DND-41 (cell line): ENCODE measurements at regions not wholly inside any gene's neighbourhood (a gene's known extent, or its start where the extent isn't known, plus 50 kb on each side); places are given as distances from the start of the nearest gene placed in this dataset.

Experiments
- EZH2 ChIP-seq: IDR thresholded peaks from 3 replicates; pipeline ENCODE4 v1.6.1; 2012; ENCODE audit warnings: borderline replicate concordance, low read depth, mild to moderate bottlenecking, moderate library complexity, low read length, inconsistent platforms; ENCODE audit not compliant: severe bottlenecking
- TF ChIP-seq, protein P1 (sequence below): IDR thresholded peaks from 2 replicates; pipeline ENCODE4 v1.5.1; 2012; ENCODE audit warnings: borderline replicate concordance, low read length, moderate library complexity, mild to moderate bottlenecking; ENCODE audit not compliant: poor library complexity, severe bottlenecking; ENCODE audit errors: extremely low read depth

DNA sequence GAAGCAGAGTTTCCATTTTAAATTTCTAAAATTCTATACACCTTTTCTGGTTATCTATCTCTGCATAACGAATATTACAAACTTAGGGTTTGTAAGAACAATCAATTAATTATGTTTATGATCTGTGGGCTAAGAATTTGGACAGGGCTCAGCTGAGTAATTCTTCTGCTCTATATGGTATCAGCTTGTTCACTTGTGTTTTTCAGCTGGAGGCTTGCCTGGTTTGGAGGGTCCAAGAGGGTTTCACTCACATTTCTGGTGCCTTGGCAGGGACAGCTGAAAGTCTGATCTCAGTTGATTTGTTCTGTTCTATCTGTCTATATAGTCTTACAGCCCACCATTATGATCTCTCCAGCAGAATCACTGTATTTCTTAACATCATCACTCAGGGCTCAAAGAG is 57.8 kb upstream of the ADGRA3 start:
- TF ChIP-seq, protein P1, sequence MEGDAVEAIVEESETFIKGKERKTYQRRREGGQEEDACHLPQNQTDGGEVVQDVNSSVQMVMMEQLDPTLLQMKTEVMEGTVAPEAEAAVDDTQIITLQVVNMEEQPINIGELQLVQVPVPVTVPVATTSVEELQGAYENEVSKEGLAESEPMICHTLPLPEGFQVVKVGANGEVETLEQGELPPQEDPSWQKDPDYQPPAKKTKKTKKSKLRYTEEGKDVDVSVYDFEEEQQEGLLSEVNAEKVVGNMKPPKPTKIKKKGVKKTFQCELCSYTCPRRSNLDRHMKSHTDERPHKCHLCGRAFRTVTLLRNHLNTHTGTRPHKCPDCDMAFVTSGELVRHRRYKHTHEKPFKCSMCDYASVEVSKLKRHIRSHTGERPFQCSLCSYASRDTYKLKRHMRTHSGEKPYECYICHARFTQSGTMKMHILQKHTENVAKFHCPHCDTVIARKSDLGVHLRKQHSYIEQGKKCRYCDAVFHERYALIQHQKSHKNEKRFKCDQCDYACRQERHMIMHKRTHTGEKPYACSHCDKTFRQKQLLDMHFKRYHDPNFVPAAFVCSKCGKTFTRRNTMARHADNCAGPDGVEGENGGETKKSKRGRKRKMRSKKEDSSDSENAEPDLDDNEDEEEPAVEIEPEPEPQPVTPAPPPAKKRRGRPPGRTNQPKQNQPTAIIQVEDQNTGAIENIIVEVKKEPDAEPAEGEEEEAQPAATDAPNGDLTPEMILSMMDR: no peak
- TF ChIP-seq EZH2: no peak
